ENCODE measurements at regions not wholly inside any gene's neighbourhood (a gene's known extent, or its start where the extent isn't known, plus 50 kb on each side); places are given as distances from the start of the nearest gene placed in this dataset.

DNA sequence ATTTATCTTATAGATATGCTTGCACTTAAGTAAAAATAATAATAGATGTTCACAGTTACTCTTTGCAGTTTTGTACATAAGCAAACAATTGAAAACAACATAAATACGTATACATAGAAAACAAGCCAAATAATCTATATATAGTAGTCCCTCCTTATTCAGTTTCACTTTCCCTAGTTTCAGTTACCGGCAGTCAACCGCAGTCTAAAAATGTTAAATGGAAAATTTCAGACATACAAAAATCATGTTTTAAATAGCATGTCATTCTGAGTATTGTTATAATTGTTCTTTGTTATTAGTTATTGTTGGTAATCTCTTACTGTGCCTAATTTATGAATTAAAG lies 262.0 kb downstream of the CGGBP1 start:
- Histone ChIP-seq H3K27ac (ENCODE audit: low read depth in 1 of 2, low read length in 2 of 2) (no peak overlapping the region), H3K9ac (ENCODE audit: low read depth in 1 of 2, low read length in 2 of 2) (no peak overlapping the region), H3K36me3 (ENCODE audit: control insufficient read depth in 4 of 4, insufficient read depth in 3 of 4, low read depth in 1 of 4, low read length in 3 of 4) (no peaks in the 10 kb centered on the region), H3K27me3 (ENCODE audit: control insufficient read depth in 4 of 4, insufficient read depth in 4 of 4, low read length in 3 of 4) (peaks cover 0 to 7% (median 2%) of the 10 kb centered on the region in 4 donors), H3K4me3 (ENCODE audit: low read depth in 1 of 3, low read length in 3 of 3) (no peak overlapping the region), H3K4me1 (ENCODE audit: control insufficient read depth in 4 of 4, insufficient read depth in 4 of 4, low read length in 3 of 4) (peaks cover 6 to 12% (median 7%) of the 10 kb centered on the region in 4 donors), H3K9me3 (ENCODE audit: control insufficient read depth in 4 of 4, low read length in 3 of 4) (no peaks in the 10 kb centered on the region)
- no peak for DNase-seq (ENCODE audit: low spot score)
- 71% methylated on average over 3 of the region's 3 CpGs for WGBS
- TF ChIP-seq EGR1 (IDR thresholded peaks at IDR 0.05; ENCODE audit: low read depth in 2 of 2) (no peak), HNF4A (conservative IDR thresholded peaks at IDR 0.05) (no peak), FOXA2 (IDR thresholded peaks at IDR 0.05) (no peak), FOXA1 (IDR thresholded peaks at IDR 0.05) (no peak), RAD21 (IDR thresholded peaks at IDR 0.05) (no peak), GABPA (IDR thresholded peaks at IDR 0.05 in 1 of 2, conservative IDR thresholded peaks at IDR 0.05 in 1 of 2) (no peak), JUND (IDR thresholded peaks at IDR 0.05) (no peak), YY1 (IDR thresholded peaks at IDR 0.05) (no peak), TAF1 (conservative IDR thresholded peaks at IDR 0.05) (no peak), SP1 (IDR thresholded peaks at IDR 0.05) (no peak), NR2F2 (IDR thresholded peaks at IDR 0.05) (no peak), HNF4G (IDR thresholded peaks at IDR 0.05) (no peak), RXRA (IDR thresholded peaks at IDR 0.05) (no peak), MAX (IDR thresholded peaks at IDR 0.05) (no peak)
- TF ChIP-seq, protein P1, sequence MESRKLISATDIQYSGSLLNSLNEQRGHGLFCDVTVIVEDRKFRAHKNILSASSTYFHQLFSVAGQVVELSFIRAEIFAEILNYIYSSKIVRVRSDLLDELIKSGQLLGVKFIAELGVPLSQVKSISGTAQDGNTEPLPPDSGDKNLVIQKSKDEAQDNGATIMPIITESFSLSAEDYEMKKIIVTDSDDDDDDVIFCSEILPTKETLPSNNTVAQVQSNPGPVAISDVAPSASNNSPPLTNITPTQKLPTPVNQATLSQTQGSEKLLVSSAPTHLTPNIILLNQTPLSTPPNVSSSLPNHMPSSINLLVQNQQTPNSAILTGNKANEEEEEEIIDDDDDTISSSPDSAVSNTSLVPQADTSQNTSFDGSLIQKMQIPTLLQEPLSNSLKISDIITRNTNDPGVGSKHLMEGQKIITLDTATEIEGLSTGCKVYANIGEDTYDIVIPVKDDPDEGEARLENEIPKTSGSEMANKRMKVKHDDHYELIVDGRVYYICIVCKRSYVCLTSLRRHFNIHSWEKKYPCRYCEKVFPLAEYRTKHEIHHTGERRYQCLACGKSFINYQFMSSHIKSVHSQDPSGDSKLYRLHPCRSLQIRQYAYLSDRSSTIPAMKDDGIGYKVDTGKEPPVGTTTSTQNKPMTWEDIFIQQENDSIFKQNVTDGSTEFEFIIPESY (IDR thresholded peaks at IDR 0.05), result no peak
- TF ChIP-seq, protein P2, sequence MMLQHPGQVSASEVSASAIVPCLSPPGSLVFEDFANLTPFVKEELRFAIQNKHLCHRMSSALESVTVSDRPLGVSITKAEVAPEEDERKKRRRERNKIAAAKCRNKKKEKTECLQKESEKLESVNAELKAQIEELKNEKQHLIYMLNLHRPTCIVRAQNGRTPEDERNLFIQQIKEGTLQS (IDR thresholded peaks at IDR 0.05), result no peak
- TF ChIP-seq, protein P3, sequence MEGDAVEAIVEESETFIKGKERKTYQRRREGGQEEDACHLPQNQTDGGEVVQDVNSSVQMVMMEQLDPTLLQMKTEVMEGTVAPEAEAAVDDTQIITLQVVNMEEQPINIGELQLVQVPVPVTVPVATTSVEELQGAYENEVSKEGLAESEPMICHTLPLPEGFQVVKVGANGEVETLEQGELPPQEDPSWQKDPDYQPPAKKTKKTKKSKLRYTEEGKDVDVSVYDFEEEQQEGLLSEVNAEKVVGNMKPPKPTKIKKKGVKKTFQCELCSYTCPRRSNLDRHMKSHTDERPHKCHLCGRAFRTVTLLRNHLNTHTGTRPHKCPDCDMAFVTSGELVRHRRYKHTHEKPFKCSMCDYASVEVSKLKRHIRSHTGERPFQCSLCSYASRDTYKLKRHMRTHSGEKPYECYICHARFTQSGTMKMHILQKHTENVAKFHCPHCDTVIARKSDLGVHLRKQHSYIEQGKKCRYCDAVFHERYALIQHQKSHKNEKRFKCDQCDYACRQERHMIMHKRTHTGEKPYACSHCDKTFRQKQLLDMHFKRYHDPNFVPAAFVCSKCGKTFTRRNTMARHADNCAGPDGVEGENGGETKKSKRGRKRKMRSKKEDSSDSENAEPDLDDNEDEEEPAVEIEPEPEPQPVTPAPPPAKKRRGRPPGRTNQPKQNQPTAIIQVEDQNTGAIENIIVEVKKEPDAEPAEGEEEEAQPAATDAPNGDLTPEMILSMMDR (IDR thresholded peaks at IDR 0.05; ENCODE audit: low read depth, low read length, missing input control), result no peak
- TF ChIP-seq, protein P4, sequence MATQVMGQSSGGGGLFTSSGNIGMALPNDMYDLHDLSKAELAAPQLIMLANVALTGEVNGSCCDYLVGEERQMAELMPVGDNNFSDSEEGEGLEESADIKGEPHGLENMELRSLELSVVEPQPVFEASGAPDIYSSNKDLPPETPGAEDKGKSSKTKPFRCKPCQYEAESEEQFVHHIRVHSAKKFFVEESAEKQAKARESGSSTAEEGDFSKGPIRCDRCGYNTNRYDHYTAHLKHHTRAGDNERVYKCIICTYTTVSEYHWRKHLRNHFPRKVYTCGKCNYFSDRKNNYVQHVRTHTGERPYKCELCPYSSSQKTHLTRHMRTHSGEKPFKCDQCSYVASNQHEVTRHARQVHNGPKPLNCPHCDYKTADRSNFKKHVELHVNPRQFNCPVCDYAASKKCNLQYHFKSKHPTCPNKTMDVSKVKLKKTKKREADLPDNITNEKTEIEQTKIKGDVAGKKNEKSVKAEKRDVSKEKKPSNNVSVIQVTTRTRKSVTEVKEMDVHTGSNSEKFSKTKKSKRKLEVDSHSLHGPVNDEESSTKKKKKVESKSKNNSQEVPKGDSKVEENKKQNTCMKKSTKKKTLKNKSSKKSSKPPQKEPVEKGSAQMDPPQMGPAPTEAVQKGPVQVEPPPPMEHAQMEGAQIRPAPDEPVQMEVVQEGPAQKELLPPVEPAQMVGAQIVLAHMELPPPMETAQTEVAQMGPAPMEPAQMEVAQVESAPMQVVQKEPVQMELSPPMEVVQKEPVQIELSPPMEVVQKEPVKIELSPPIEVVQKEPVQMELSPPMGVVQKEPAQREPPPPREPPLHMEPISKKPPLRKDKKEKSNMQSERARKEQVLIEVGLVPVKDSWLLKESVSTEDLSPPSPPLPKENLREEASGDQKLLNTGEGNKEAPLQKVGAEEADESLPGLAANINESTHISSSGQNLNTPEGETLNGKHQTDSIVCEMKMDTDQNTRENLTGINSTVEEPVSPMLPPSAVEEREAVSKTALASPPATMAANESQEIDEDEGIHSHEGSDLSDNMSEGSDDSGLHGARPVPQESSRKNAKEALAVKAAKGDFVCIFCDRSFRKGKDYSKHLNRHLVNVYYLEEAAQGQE (IDR thresholded peaks at IDR 0.05), result no peak

Data from liver (tissue), 8 donors.